Uterus (tissue), 3 donors: ENCODE measurements at regions not wholly inside any gene's neighbourhood (a gene's known extent, or its start where the extent isn't known, plus 50 kb on each side); places are given as distances from the start of the nearest gene placed in this dataset.

Source experiments
- DNase-seq, 2 donors: peaks; one replicate each; pipeline ENCODE4 v3.0.0-alpha.2; 2019 to 2020
- H3K27ac ChIP-seq, 2 donors: fragments of 200-600 bp; sonication (generic); 1 replicate in 1 of 2; 2 replicates in 1 of 2; pipeline ENCODE4 v1.5.1; 2016 to 2018
- H3K27me3 ChIP-seq, 2 donors: fragments of 200-600 bp; sonication (generic); one replicate each; pipeline ENCODE4 v1.5.1; 2018 to 2019; ENCODE audit warnings: control low read depth in 1 of 2
- H3K36me3 ChIP-seq, 2 donors: fragments of 200-600 bp; sonication (generic); one replicate each; pipeline ENCODE4 v1.5.1; 2019; ENCODE audit warnings: control low read depth in 1 of 2
- H3K4me1 ChIP-seq, 2 donors: fragments of 200-600 bp; sonication (generic); one replicate each; pipeline ENCODE4 v1.5.1; 2018 to 2019; ENCODE audit warnings: control low read depth in 1 of 2
- H3K4me3 ChIP-seq, 2 donors: fragments of 200-600 bp; sonication (generic); 1 replicate in 1 of 2; 2 replicates in 1 of 2; pipeline ENCODE4 v1.5.1; 2018 to 2019; ENCODE audit warnings: mild to moderate bottlenecking in 1 of 2
- H3K9me3 ChIP-seq, 2 donors: fragments of 200-600 bp; sonication (generic); one replicate each; pipeline ENCODE4 v1.5.1; 2019; ENCODE audit warnings: control low read depth in 1 of 2
- POLR2A ChIP-seq, 2 donors: fragments of 450-650 bp; IDR thresholded peaks; one replicate each; pipeline ENCODE4 v1.6.1; 2016; ENCODE audit warnings: antibody characterized with exemption in 2 of 2, mild to moderate bottlenecking in 1 of 2, moderate library complexity in 1 of 2
- intact Hi-C: fragments of 100-400 bp; cut with DNase I; formaldehyde crosslinking; loops from one replicate; pipeline ENCODE4 v1.15.1; 2023; ENCODE audit warnings: low total_unique reads
- TF ChIP-seq, protein P1 (sequence below), 4 experiments: fragments of 200-600 bp in 2 of 4; fragments of 450-650 bp in 2 of 4; sonication (generic) in 2 of 4; IDR thresholded peaks; one replicate each; pipeline ENCODE4 v1.5.1; 2016 to 2019; ENCODE audit warnings: antibody characterized with exemption in 4 of 4, mild to moderate bottlenecking in 2 of 4, moderate library complexity in 1 of 4
- donor health status: DM: yes; HTN: yes; CAD: no.

GRCh38 chr9:16992138-16992537 is 121.7 kb upstream of the BNC2 start:
- no peak overlapping the region for H3K27ac ChIP-seq
- no peak for DNase-seq
- no peaks in the 10 kb centered on the region for H3K36me3 ChIP-seq
- H3K4me1 ChIP-seq = no peaks in the 10 kb centered on the region
- TF ChIP-seq, protein P1, sequence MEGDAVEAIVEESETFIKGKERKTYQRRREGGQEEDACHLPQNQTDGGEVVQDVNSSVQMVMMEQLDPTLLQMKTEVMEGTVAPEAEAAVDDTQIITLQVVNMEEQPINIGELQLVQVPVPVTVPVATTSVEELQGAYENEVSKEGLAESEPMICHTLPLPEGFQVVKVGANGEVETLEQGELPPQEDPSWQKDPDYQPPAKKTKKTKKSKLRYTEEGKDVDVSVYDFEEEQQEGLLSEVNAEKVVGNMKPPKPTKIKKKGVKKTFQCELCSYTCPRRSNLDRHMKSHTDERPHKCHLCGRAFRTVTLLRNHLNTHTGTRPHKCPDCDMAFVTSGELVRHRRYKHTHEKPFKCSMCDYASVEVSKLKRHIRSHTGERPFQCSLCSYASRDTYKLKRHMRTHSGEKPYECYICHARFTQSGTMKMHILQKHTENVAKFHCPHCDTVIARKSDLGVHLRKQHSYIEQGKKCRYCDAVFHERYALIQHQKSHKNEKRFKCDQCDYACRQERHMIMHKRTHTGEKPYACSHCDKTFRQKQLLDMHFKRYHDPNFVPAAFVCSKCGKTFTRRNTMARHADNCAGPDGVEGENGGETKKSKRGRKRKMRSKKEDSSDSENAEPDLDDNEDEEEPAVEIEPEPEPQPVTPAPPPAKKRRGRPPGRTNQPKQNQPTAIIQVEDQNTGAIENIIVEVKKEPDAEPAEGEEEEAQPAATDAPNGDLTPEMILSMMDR (IDR thresholded peaks at IDR 0.05) = no peak
- TF ChIP-seq POLR2A (IDR thresholded peaks at IDR 0.05) = no peak
- no peaks in the 10 kb centered on the region for H3K27me3 ChIP-seq
- H3K4me3 ChIP-seq = no peak overlapping the region
- intact Hi-C loops = no loop called here
- peaks cover 0 to 9% of the 10 kb centered on the region in 2 donors for H3K9me3 ChIP-seq

DNA sequence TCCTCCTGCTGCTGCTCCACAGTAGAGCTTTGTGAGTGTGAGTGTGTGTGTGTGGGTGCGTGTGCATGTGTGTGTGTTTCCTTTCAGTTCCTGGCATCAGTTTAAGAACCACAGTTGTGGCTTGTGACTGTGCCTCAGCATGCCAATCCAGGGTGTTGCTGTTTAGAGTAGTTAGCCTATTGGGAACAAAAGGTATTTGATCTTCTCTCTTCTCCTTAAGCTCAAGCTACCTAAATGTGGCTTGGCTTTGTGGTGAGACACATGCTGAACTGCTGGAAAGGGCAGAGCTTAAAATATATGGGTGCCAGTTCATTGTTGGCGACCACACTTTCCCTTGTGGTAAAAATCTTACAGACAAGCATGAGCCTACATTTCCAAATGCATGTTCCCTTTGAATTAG is 116.6 kb upstream of the BNC2 start:
- Histone ChIP-seq H3K9me3 (no peaks in the 10 kb centered on the region), H3K36me3 (no peaks in the 10 kb centered on the region), H3K4me1 (no peaks in the 10 kb centered on the region), H3K4me3 (no peak overlapping the region), H3K27ac (no peak overlapping the region), H3K27me3 (no peaks in the 10 kb centered on the region)
- intact Hi-C loops = no loop called here
- no peak for DNase-seq
- TF ChIP-seq POLR2A (IDR thresholded peaks at IDR 0.05) = no peak
- TF ChIP-seq, protein P1 (IDR thresholded peaks at IDR 0.05) = no peak

DNA sequence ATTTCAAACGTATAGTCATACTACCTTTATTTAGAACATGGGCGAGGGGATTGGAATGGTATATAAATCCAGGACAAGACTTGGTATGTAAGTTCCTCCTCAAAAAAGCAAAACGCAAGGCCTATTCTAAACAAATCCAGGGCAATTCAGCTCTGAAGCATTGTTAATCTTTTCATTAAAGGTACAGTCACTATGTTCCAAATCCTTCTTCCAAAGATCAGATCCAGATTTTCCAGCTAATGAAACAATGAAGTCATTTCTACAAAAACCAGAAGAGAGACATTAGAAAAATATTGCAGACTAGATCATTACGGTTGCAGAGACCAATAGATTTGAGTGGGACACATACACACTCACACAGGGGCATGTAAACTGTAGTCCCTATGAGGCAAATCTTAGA is 116.1 kb upstream of the BNC2 start:
- intact Hi-C loops = no loop called here
- no peak for TF ChIP-seq POLR2A (IDR thresholded peaks at IDR 0.05)
- TF ChIP-seq, protein P1 (IDR thresholded peaks at IDR 0.05) = no peak
- Histone ChIP-seq H3K4me1 (no peaks in the 10 kb centered on the region), H3K36me3 (no peaks in the 10 kb centered on the region), H3K4me3 (no peak overlapping the region), H3K9me3 (no peaks in the 10 kb centered on the region), H3K27ac (no peak overlapping the region), H3K27me3 (no peaks in the 10 kb centered on the region)
- DNase-seq = no peak

- Histone ChIP-seq H3K27me3 (no peaks in the 10 kb centered on the region), H3K4me3 (no peak overlapping the region), H3K9me3 (no peaks in the 10 kb centered on the region), H3K36me3 (no peaks in the 10 kb centered on the region), H3K27ac (no peak overlapping the region), H3K4me1 (no peaks in the 10 kb centered on the region)
- intact Hi-C loops = no loop called here
- TF ChIP-seq POLR2A (IDR thresholded peaks at IDR 0.05) = no peak
- TF ChIP-seq, protein P1 (IDR thresholded peaks at IDR 0.05) = no peak
- DNase-seq = peak in 1 of 2 donors; percentile 16
Observed at GRCh38 chr9:16985559-16986348, 115.3 kb upstream of the BNC2 start.

DNA sequence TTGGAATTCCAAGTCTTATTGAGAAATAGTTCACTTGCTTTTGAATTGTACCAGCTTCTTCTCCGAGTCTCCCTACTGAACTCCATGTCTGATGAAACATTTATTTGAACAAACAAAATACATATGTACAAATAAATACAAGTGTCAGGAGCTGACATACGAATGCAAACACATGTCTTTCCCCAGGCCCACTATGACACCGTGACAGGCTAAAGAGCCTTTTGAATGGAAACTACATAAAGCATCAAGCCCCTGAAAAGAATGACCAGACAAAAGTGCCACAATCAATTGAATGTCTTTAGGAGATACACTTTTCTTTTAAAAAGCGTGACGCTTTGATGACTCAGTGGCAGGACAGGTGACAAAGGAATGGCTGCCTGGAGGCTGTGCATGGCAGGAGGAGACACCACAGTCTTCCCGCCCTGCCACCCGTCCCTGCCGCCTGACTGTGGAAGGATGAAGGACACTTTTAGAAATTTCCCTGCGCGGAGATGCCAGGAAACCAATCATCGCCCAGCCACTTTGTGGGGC is 112.4 kb upstream of the BNC2 start:
- TF ChIP-seq POLR2A (IDR thresholded peaks at IDR 0.05) = no peak
- TF ChIP-seq, protein P1 (IDR thresholded peaks at IDR 0.05) = no peak
- H3K27me3 ChIP-seq = no peaks in the 10 kb centered on the region
- no peak for DNase-seq
- no peak overlapping the region for H3K27ac ChIP-seq
- H3K9me3 ChIP-seq = no peaks in the 10 kb centered on the region
- H3K36me3 ChIP-seq = no peaks in the 10 kb centered on the region
- intact Hi-C loops = no loop called here
- H3K4me3 ChIP-seq = no peak overlapping the region
- no peaks in the 10 kb centered on the region for H3K4me1 ChIP-seq
